ENCODE measurements at regions not wholly inside any gene's neighbourhood (a gene's known extent, or its start where the extent isn't known, plus 50 kb on each side); places are given as distances from the start of the nearest gene placed in this dataset.

DNA sequence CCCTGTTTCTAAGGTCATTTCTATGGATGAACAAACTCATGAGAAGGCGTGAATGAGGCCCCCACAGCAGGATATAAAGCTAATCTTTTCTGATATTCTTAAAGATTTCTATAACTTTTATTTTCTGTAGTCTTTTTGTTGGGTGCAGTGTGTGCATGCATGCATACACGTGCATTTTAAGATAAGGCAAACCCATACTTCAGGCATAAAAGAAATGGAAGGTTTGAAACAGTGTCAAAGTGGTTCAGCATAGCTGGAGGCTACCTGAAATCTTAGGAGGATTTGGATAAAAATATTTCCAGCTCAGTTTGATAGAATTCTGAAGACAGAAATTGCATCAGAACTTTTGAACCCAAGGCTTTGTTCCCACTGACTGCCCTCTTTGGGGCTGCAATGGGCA is 119.7 kb downstream of the PDHA2 start:
- Histone ChIP-seq H3K9me1 (replicated peaks; ENCODE audit: control insufficient read depth, extremely low read depth, insufficient read depth, low read length) (no peaks in the 10 kb centered on the region), H4K20me1 (replicated peaks; ENCODE audit: control insufficient read depth, extremely low read depth, insufficient read depth, low read length) (no peaks in the 10 kb centered on the region), H3K4me2 (ENCODE audit: insufficient read depth, low read length) (no peak overlapping the region), H3K27me3 (ENCODE audit: control insufficient read depth in 2 of 2, insufficient read depth in 2 of 2, low read length in 2 of 2) (no peaks in the 10 kb centered on the region), H3K36me3 (ENCODE audit: control insufficient read depth in 2 of 2, extremely low read depth in 1 of 2, insufficient read depth in 2 of 2, low read length in 2 of 2) (no peaks in the 10 kb centered on the region), H3K27ac (ENCODE audit: insufficient read depth, low read depth, low read length) (no peak overlapping the region), H2AFZ (ENCODE audit: low read depth, low read length) (no peak overlapping the region), H3K4me1 (ENCODE audit: control insufficient read depth, extremely low read depth, insufficient read depth, low read length) (no peaks in the 10 kb centered on the region), H3K4me3 (replicated peaks in 1 of 3; ENCODE audit: insufficient read depth in 1 of 3, low read depth in 1 of 3, low read length in 3 of 3) (no peak overlapping the region), H3K9ac (replicated peaks; ENCODE audit: extremely low read depth, insufficient read depth, low read length) (no peak overlapping the region), H3K79me2 (ENCODE audit: control insufficient read depth, insufficient read depth, low read length) (no peaks in the 10 kb centered on the region), H3K9me3 (replicated peaks; ENCODE audit: control insufficient read depth, insufficient read depth, low read length) (no peaks in the 10 kb centered on the region)
- intact Hi-C loops (cut with micrococcal nuclease) = no loop called here
- no TSS peak for BruUV-seq (replicated peaks)
- FAIRE-seq (no peak), DNase-seq (ENCODE audit: low read depth, low spot score) (no peak)
- dilution Hi-C loops (cut with MboI; ENCODE audit: extremely low pct_ligation_motif_present, low sequenced_read_pairs) = no loop called here
- TF ChIP-seq POLR2A (IDR thresholded peaks at IDR 0.05; ENCODE audit: low read depth, low read length) = no peak
- no peak for TF ChIP-seq MAX (IDR thresholded peaks at IDR 0.05; ENCODE audit: insufficient read depth, insufficient read length)
- no peak for TF ChIP-seq FOS (IDR thresholded peaks at IDR 0.05; ENCODE audit: borderline replicate concordance, insufficient read depth, low read length)
- no peak for TF ChIP-seq CTCF (IDR thresholded peaks at IDR 0.05; ENCODE audit: extremely low read depth in 1 of 2, insufficient read depth in 1 of 2, low read depth in 1 of 2, low read length in 2 of 2)
- TF ChIP-seq POLR2AphosphoS5 (IDR thresholded peaks at IDR 0.05; ENCODE audit: insufficient read depth, low read depth, low read length) = no peak
- no peak for TF ChIP-seq EZH2 (IDR thresholded peaks at IDR 0.05; ENCODE audit: borderline replicate concordance, low read depth, low read length, severe bottlenecking)
- TF ChIP-seq GATA2 (IDR thresholded peaks at IDR 0.05; ENCODE audit: insufficient read depth, insufficient read length, low read depth, low read length) = no peak
- CTCF ChIA-PET = no interaction called here
- POLR2A ChIA-PET = no interaction called here
